ENCODE measurements at regions not wholly inside any gene's neighbourhood (a gene's known extent, or its start where the extent isn't known, plus 50 kb on each side); places are given as distances from the start of the nearest gene placed in this dataset.

GRCh38 chr17:36736201-36737156, 135.1 kb downstream of the MRM1 start:
- no peak for TF ChIP-seq CTCF (IDR thresholded peaks at IDR 0.05; ENCODE audit: control insufficient read depth, insufficient read depth, low read depth, low read length, missing control alignments)
- no peak overlapping the region for H3K4me3 ChIP-seq (ENCODE audit: control insufficient read depth, low read depth, low read length)
- DNase-seq (ENCODE audit: low read depth) = no peak

GRCh38 chr17:36739208-36739607, 137.8 kb downstream of the MRM1 start:
- H3K4me3 ChIP-seq (ENCODE audit: control insufficient read depth, low read depth, low read length) = no peak overlapping the region
- DNase-seq (ENCODE audit: low read depth) = no peak
- no peak for TF ChIP-seq CTCF (IDR thresholded peaks at IDR 0.05; ENCODE audit: control insufficient read depth, insufficient read depth, low read depth, low read length, missing control alignments)

- no peak overlapping the region for H3K4me3 ChIP-seq (ENCODE audit: control insufficient read depth, low read depth, low read length)
- no peak for DNase-seq (ENCODE audit: low read depth)
- TF ChIP-seq CTCF (IDR thresholded peaks at IDR 0.05; ENCODE audit: control insufficient read depth, insufficient read depth, low read depth, low read length, missing control alignments) = no peak
These were observed 138.8 kb downstream of the MRM1 start for GRCh38 chr17:36740157-36740556.

GRCh38 chr17:36741019-36741902, 139.9 kb downstream of the MRM1 start:
- no peak overlapping the region for H3K4me3 ChIP-seq (ENCODE audit: control insufficient read depth, low read depth, low read length)
- no peak for DNase-seq (ENCODE audit: low read depth)
- TF ChIP-seq CTCF (IDR thresholded peaks at IDR 0.05; ENCODE audit: control insufficient read depth, insufficient read depth, low read depth, low read length, missing control alignments) = no peak

GRCh38 chr17:36742267-36743000, 141.1 kb downstream of the MRM1 start:
- no peak for TF ChIP-seq CTCF (IDR thresholded peaks at IDR 0.05; ENCODE audit: control insufficient read depth, insufficient read depth, low read depth, low read length, missing control alignments)
- H3K4me3 ChIP-seq (ENCODE audit: control insufficient read depth, low read depth, low read length) = no peak overlapping the region
- DNase-seq (ENCODE audit: low read depth) = no peak

- no peak for DNase-seq (ENCODE audit: low read depth)
These were observed 141.7 kb downstream of the MRM1 start for GRCh38 chr17:36743130-36743529.

More at GRCh38 chr17:36743130-36743529, 141.7 kb downstream of the MRM1 start:
- no peak overlapping the region for H3K4me3 ChIP-seq (ENCODE audit: control insufficient read depth, low read depth, low read length)
- TF ChIP-seq CTCF (IDR thresholded peaks at IDR 0.05; ENCODE audit: control insufficient read depth, insufficient read depth, low read depth, low read length, missing control alignments) = no peak

Measured in AG09309 (cell line).